HG03103 (cell line): ENCODE measurements at regions not wholly inside any gene's neighbourhood (a gene's known extent, or its start where the extent isn't known, plus 50 kb on each side); places are given as distances from the start of the nearest gene placed in this dataset.
"Not testable (repeated sequence)": the region's sequence is repeated elsewhere in the genome, so short reads cannot be mapped to it uniquely, and the experiment has no call there.

Experiments
- ATAC-seq: cut with Tn5 transposase; IDR thresholded peaks from one replicate; pipeline ENCODE4 v1.9.1; 2021; ENCODE audit warnings: low read depth; ENCODE audit not compliant: unreplicated experiment

- no peak for ATAC-seq
Measured at GRCh38 chr16:66186251-66186785, 180.2 kb upstream of the CDH5 start.

- ATAC-seq, result no peak
Measured at GRCh38 chr16:66182592-66182991, 183.9 kb upstream of the CDH5 start.

GRCh38 chr16:66176731-66177130, 189.8 kb upstream of the CDH5 start:
- ATAC-seq, result no peak

- no peak for ATAC-seq
Measured at GRCh38 chr16:66176111-66176510, 190.4 kb upstream of the CDH5 start.

- no peak for ATAC-seq
Measured at GRCh38 chr16:66175636-66176035, 190.9 kb upstream of the CDH5 start.

GRCh38 chr16:66175058-66175457, 191.4 kb upstream of the CDH5 start:
- ATAC-seq, result no peak

GRCh38 chr16:66173796-66174195, 192.7 kb upstream of the CDH5 start:
- not testable (repeated sequence) for ATAC-seq

GRCh38 chr16:66173181-66173580, 193.3 kb upstream of the CDH5 start:
- ATAC-seq, result not testable (repeated sequence)

- ATAC-seq, result no peak
Measured at GRCh38 chr16:66172463-66172862, 194.0 kb upstream of the CDH5 start.

GRCh38 chr16:66171578-66171977, 194.9 kb upstream of the CDH5 start:
- no peak for ATAC-seq

GRCh38 chr16:66170989-66171388, 195.5 kb upstream of the CDH5 start:
- ATAC-seq, result no peak

GRCh38 chr16:66169817-66170216, 196.7 kb upstream of the CDH5 start:
- ATAC-seq, result no peak

GRCh38 chr16:66168777-66169176, 197.7 kb upstream of the CDH5 start:
- no peak for ATAC-seq

- ATAC-seq, result no peak
Measured at GRCh38 chr16:66167564-66168291, 198.8 kb upstream of the CDH5 start.

- no peak for ATAC-seq
Measured at GRCh38 chr16:66166490-66166889, 200.0 kb upstream of the CDH5 start.

GRCh38 chr16:66165879-66166278, 200.6 kb upstream of the CDH5 start:
- no peak for ATAC-seq

- no peak for ATAC-seq
Measured at GRCh38 chr16:66164581-66165247, 201.8 kb upstream of the CDH5 start.

GRCh38 chr16:66162821-66163220, 203.7 kb upstream of the CDH5 start:
- no peak for ATAC-seq

GRCh38 chr16:66161942-66162341, 204.5 kb upstream of the CDH5 start:
- ATAC-seq, result no peak

GRCh38 chr16:66161269-66161668, 205.2 kb upstream of the CDH5 start:
- no peak for ATAC-seq

- no peak for ATAC-seq
Measured at GRCh38 chr16:66159987-66160386, 206.5 kb upstream of the CDH5 start.

GRCh38 chr16:66156538-66156937, 210.0 kb upstream of the CDH5 start:
- ATAC-seq, result no peak
